Transverse colon (tissue), 4 donors: ENCODE measurements at regions not wholly inside any gene's neighbourhood (a gene's known extent, or its start where the extent isn't known, plus 50 kb on each side); places are given as distances from the start of the nearest gene placed in this dataset.

ENCODE experiments used
- DNase-seq: peaks from one replicate; pipeline ENCODE4 v3.0.0-alpha.2; 2019
- H3K27ac ChIP-seq, 4 donors: fragments of 200-600 bp; sonication (generic); 2 replicates each; pipeline ENCODE4 v1.5.1; 2016 to 2018; ENCODE audit warnings: inconsistent platforms in 4 of 4
- H3K27me3 ChIP-seq: fragments of 200-600 bp; sonication (generic); 2 replicates; pipeline ENCODE4 v1.5.1; 2017; ENCODE audit warnings: inconsistent platforms
- H3K36me3 ChIP-seq, 4 donors: fragments of 200-600 bp; sonication (generic); 2 replicates each; pipeline ENCODE4 v1.5.1; 2017 to 2019; ENCODE audit warnings: inconsistent platforms in 4 of 4
- H3K4me1 ChIP-seq, 4 donors: fragments of 200-600 bp; sonication (generic); 2 replicates each; pipeline ENCODE4 v1.5.1; 2017 to 2020; ENCODE audit warnings: inconsistent platforms in 4 of 4
- H3K4me3 ChIP-seq, 4 donors: fragments of 200-600 bp; sonication (generic); 1 replicate in 1 of 4; 2 replicates in 3 of 4; pipeline versions ENCODE4 v1.5.1 to v1.6.1; 2017 to 2019; ENCODE audit warnings: inconsistent platforms in 4 of 4
- H3K9me3 ChIP-seq, 2 donors: fragments of 200-600 bp; sonication (generic); 2 replicates each; pipeline ENCODE4 v1.5.1; 2017 to 2019; ENCODE audit warnings: inconsistent platforms in 2 of 2
- EP300 ChIP-seq: sonication (generic); formaldehyde crosslinking; IDR thresholded peaks from one replicate; pipeline ENCODE4 v1.6.1; 2017; ENCODE audit warnings: antibody characterized with exemption, low read depth
- POLR2A ChIP-seq: fragments of 450-650 bp; IDR thresholded peaks from one replicate; pipeline ENCODE4 v1.6.1; 2016; ENCODE audit warnings: antibody characterized with exemption, mild to moderate bottlenecking, moderate library complexity
- POLR2AphosphoS5 ChIP-seq, 3 donors: sonication (generic); formaldehyde crosslinking; IDR thresholded peaks; one replicate each; pipeline ENCODE4 v1.6.1; 2016; ENCODE audit warnings: antibody characterized with exemption in 3 of 3
- WGBS, 2 donors: methylation state at CpG; one replicate each; pipeline ENCODE4 v1.1.5; 2018; ENCODE audit warnings: low coverage in 1 of 2; 5-methylcytosine and 5-hydroxymethylcytosine counted together
- in situ Hi-C, 4 donors: fragments of 200-750 bp; cut with MboI; loops; one replicate each; pipeline versions ENCODE4 v1.15.0 to v1.15.1; 2017; ENCODE audit warnings: low sequenced_read_pairs in 3 of 4, low pct_ligation_motif_present in 1 of 4, low pct_unique_long_range_greater_than_20kb in 1 of 4
- intact Hi-C: fragments of 100-400 bp; cut with DNase I; formaldehyde crosslinking; loops from one replicate; pipeline ENCODE4 v1.15.1; 2023; ENCODE audit warnings: low total_unique reads
- TF ChIP-seq, protein P1 (sequence below), 5 experiments: fragments of 200-600 bp in 3 of 5; fragments of 450-650 bp in 2 of 5; sonication (generic) in 3 of 5; IDR thresholded peaks; 1 replicate in 2 of 5; 2 replicates in 3 of 5; pipeline ENCODE4 v1.5.1; 2016 to 2017; ENCODE audit warnings: antibody characterized with exemption in 5 of 5, inconsistent platforms in 3 of 5, mild to moderate bottlenecking in 2 of 5, moderate library complexity in 1 of 5

DNA sequence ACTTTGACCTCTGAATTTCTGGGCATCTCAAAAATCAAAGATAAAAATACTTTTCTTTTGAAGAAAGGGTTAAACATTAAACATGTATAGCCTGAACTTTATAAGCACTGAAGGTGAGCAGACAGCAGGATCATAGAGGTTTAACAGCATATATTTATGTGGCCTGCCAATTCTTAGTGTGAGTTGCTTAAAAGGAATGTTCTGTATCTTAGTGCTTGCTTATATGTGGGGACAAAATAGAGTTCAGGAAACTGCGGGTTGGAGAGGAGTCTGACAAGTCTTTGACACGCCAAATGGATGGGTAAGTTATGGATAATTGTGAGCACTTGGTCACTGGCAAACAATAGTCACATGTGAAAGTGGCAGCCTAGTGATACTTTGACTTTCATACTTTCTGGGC lies 1419.4 kb upstream of the SPRY2 start:
- Histone ChIP-seq H3K4me3 (no peak overlapping the region), H3K9me3 (no peaks in the 10 kb centered on the region), H3K27me3 (no peaks in the 10 kb centered on the region), H3K27ac (no peak overlapping the region), H3K36me3 (no peaks in the 10 kb centered on the region), H3K4me1 (no peaks in the 10 kb centered on the region)
- no peak for DNase-seq
- in situ Hi-C loops = no loop called here
- 80% methylated on average over 2 of the region's 2 CpGs; no CpG with 5 or more reads in 1 of the 2 donors for WGBS, 2 donors
- no peak for TF ChIP-seq EP300
- no peak for TF ChIP-seq POLR2A
- no peak for TF ChIP-seq POLR2AphosphoS5 (IDR thresholded peaks at IDR 0.05)
- TF ChIP-seq, protein P1, sequence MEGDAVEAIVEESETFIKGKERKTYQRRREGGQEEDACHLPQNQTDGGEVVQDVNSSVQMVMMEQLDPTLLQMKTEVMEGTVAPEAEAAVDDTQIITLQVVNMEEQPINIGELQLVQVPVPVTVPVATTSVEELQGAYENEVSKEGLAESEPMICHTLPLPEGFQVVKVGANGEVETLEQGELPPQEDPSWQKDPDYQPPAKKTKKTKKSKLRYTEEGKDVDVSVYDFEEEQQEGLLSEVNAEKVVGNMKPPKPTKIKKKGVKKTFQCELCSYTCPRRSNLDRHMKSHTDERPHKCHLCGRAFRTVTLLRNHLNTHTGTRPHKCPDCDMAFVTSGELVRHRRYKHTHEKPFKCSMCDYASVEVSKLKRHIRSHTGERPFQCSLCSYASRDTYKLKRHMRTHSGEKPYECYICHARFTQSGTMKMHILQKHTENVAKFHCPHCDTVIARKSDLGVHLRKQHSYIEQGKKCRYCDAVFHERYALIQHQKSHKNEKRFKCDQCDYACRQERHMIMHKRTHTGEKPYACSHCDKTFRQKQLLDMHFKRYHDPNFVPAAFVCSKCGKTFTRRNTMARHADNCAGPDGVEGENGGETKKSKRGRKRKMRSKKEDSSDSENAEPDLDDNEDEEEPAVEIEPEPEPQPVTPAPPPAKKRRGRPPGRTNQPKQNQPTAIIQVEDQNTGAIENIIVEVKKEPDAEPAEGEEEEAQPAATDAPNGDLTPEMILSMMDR (IDR thresholded peaks at IDR 0.05) = no peak
- intact Hi-C loops = no loop called here

DNA sequence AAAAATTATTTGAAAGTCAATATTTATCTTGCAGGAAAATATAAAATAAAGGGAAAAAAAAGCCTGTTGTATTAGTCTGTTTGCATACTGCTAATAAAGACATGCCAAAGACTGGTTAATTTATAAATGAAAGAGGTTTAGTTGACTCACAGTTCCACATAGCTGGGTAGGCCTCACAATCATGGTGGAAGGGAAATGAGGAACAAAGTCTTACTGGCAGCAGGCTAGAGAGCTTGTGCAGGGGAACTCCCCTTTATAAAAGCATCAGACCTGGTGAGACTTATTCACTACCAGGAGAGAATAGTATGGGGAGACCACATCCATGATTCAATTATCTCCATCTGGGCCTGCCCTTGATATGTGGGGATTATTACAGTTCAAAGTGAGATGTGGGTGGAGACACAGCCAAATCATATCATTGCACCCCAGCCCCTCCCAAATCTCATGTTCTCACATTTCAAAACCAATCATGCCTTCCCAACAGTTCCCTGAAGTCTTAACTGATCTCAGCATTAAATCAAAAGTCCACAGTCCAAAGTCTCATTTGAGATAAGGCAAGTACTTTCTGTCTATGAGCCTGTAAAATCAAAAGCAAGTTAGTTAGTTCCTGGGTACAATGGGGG lies 1416.5 kb upstream of the SPRY2 start:
- Histone ChIP-seq H3K36me3 (no peaks in the 10 kb centered on the region), H3K4me3 (no peak overlapping the region), H3K9me3 (peaks cover 0 to 3% of the 10 kb centered on the region in 2 donors), H3K27me3 (no peaks in the 10 kb centered on the region), H3K27ac (no peak overlapping the region), H3K4me1 (no peaks in the 10 kb centered on the region)
- intact Hi-C loops = no loop called here
- TF ChIP-seq POLR2AphosphoS5 (IDR thresholded peaks at IDR 0.05) = no peak
- TF ChIP-seq EP300 = no peak
- TF ChIP-seq POLR2A = no peak
- TF ChIP-seq, protein P1 (IDR thresholded peaks at IDR 0.05) = no peak
- in situ Hi-C loops = no loop called here
- no peak for DNase-seq

DNA sequence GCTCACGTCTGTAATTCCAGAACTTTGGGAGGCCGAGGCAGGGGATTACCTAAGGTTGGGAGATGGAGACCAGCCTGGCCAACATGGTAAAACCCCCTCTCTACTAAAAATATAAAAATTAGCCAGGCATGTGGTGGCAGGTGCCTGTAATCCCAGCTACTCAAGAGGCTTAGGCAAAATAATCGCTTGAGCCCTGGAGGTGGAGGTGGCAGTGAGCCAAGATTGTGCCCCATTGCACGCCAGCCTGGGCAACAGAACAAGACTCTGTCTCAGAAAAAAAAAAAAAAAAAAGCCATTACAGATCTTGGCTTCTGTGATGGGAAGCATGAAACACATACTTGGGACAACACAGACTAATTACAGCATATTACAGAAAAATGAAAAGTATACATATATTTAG lies 1404.5 kb upstream of the SPRY2 start:
- no peaks in the 10 kb centered on the region for H3K27me3 ChIP-seq
- H3K27ac ChIP-seq = no peak overlapping the region
- H3K9me3 ChIP-seq = no peaks in the 10 kb centered on the region
- no peak for DNase-seq
- in situ Hi-C loops = no loop called here
- H3K4me3 ChIP-seq = no peak overlapping the region
- intact Hi-C loops = no loop called here
- no peaks in the 10 kb centered on the region for H3K4me1 ChIP-seq
- WGBS, 2 donors = 82% methylated on average over 4 of the region's 4 CpGs
- TF ChIP-seq POLR2A (no peak), EP300 (no peak), POLR2AphosphoS5 (IDR thresholded peaks at IDR 0.05) (no peak)
- TF ChIP-seq, protein P1 (IDR thresholded peaks at IDR 0.05) = no peak
- H3K36me3 ChIP-seq = no peaks in the 10 kb centered on the region

DNA sequence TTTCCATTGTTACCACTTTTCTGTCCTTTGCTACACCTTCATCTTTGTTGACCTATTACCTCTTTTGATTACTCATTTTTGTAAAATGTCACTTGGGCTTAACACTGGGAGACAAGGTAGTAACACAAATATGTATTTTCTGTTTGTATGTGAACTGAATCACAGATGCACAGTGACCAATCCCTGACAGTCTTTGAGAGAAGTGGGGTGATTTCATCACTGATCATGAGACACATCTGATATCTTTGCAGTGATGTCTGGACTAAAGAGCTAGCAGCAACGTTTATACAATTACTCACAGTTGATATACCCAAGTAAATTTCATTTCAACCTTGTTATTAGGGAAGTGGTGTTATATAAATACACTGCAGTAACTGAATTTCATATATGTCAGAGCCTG lies 1397.4 kb upstream of the SPRY2 start:
- WGBS, 2 donors = 16 to 38% methylated on average over 1 of the region's 1 CpG
- Histone ChIP-seq H3K36me3 (no peaks in the 10 kb centered on the region), H3K9me3 (no peaks in the 10 kb centered on the region), H3K4me1 (no peaks in the 10 kb centered on the region), H3K27ac (no peak overlapping the region), H3K4me3 (no peak overlapping the region), H3K27me3 (no peaks in the 10 kb centered on the region)
- in situ Hi-C loops (no loop called here), intact Hi-C loops (no loop called here)
- no peak for DNase-seq
- TF ChIP-seq, protein P1 (IDR thresholded peaks at IDR 0.05) = no peak
- TF ChIP-seq POLR2AphosphoS5 (IDR thresholded peaks at IDR 0.05) (no peak), EP300 (no peak), POLR2A (no peak)
